Liver (tissue), 8 donors: ENCODE measurements at regions not wholly inside any gene's neighbourhood (a gene's known extent, or its start where the extent isn't known, plus 50 kb on each side); places are given as distances from the start of the nearest gene placed in this dataset.

Source experiments
- DNase-seq: peaks from one replicate; pipeline ENCODE4 v3.0.0-alpha.2; 2017; ENCODE audit warnings: low spot score
- H3K27ac ChIP-seq, 2 donors: one replicate each; pipeline ENCODE4 v1.7.0; 2013; ENCODE audit warnings: inconsistent platforms in 2 of 2, low read length in 2 of 2, control low read depth in 1 of 2, low read depth in 1 of 2, mild to moderate bottlenecking in 1 of 2
- H3K27me3 ChIP-seq, 4 donors: one replicate each; pipeline versions ENCODE4 v1.6.1 to v1.7.0; 2013; ENCODE audit warnings: low read length in 3 of 4, inconsistent platforms in 1 of 4, mild to moderate bottlenecking in 1 of 4, moderate library complexity in 1 of 4; ENCODE audit not compliant: control insufficient read depth in 4 of 4, insufficient read depth in 4 of 4
- H3K36me3 ChIP-seq, 4 donors: one replicate each; pipeline versions ENCODE4 v1.6.1 to v1.7.0; 2013; ENCODE audit warnings: low read length in 3 of 4, mild to moderate bottlenecking in 3 of 4, low read depth in 1 of 4, moderate library complexity in 1 of 4; ENCODE audit not compliant: control insufficient read depth in 4 of 4, insufficient read depth in 3 of 4
- H3K4me1 ChIP-seq, 4 donors: one replicate each; pipeline versions ENCODE4 v1.6.1 to v1.7.0; 2013; ENCODE audit warnings: low read length in 3 of 4, mild to moderate bottlenecking in 3 of 4, moderate library complexity in 1 of 4; ENCODE audit not compliant: control insufficient read depth in 4 of 4, insufficient read depth in 4 of 4
- H3K4me3 ChIP-seq, 3 donors: one replicate each; pipeline versions ENCODE4 v1.6.1 to v1.7.0; 2013; ENCODE audit warnings: low read length in 3 of 3, control low read depth in 1 of 3, low read depth in 1 of 3, mild to moderate bottlenecking in 1 of 3
- H3K9ac ChIP-seq, 2 donors: one replicate each; pipeline ENCODE4 v1.7.0; 2013; ENCODE audit warnings: low read length in 2 of 2, mild to moderate bottlenecking in 2 of 2, moderate library complexity in 2 of 2, control low read depth in 1 of 2, low read depth in 1 of 2
- H3K9me3 ChIP-seq, 4 donors: one replicate each; pipeline versions ENCODE4 v1.6.1 to v1.7.0; 2013; ENCODE audit warnings: low read length in 3 of 4; ENCODE audit not compliant: control insufficient read depth in 4 of 4
- EGR1 ChIP-seq, 2 donors: IDR thresholded peaks; 2 replicates each; pipeline ENCODE4 v1.6.1; 2016 to 2018; ENCODE audit warnings: antibody characterized with exemption in 2 of 2, low read depth in 2 of 2
- FOXA1 ChIP-seq: IDR thresholded peaks from 2 replicates; pipeline ENCODE4 v1.6.1; 2016; ENCODE audit warnings: antibody characterized with exemption
- FOXA2 ChIP-seq: IDR thresholded peaks from 2 replicates; pipeline ENCODE4 v1.6.1; 2016; ENCODE audit warnings: antibody characterized with exemption
- GABPA ChIP-seq, 2 donors: IDR thresholded peaks in 1 of 2; conservative IDR thresholded peaks in 1 of 2; 2 replicates each; pipeline ENCODE4 v1.6.1; 2016; ENCODE audit warnings: antibody characterized with exemption in 2 of 2, mild to moderate bottlenecking in 1 of 2, moderate library complexity in 1 of 2
- HNF4A ChIP-seq, 2 donors: conservative IDR thresholded peaks; 2 replicates each; pipeline ENCODE4 v1.6.1; 2016; ENCODE audit warnings: antibody characterized with exemption in 2 of 2, mild to moderate bottlenecking in 2 of 2
- HNF4G ChIP-seq: IDR thresholded peaks from 2 replicates; pipeline ENCODE4 v1.6.1; 2016; ENCODE audit warnings: antibody characterized with exemption
- JUND ChIP-seq, 2 donors: IDR thresholded peaks; 2 replicates each; pipeline ENCODE4 v1.6.1; 2016; ENCODE audit warnings: antibody characterized with exemption in 2 of 2
- MAX ChIP-seq: IDR thresholded peaks from 2 replicates; pipeline ENCODE4 v1.6.1; 2016; ENCODE audit warnings: antibody characterized with exemption
- NR2F2 ChIP-seq: IDR thresholded peaks from 2 replicates; pipeline ENCODE4 v1.6.1; 2016; ENCODE audit warnings: antibody characterized with exemption
- RAD21 ChIP-seq, 2 donors: IDR thresholded peaks; 2 replicates each; pipeline ENCODE4 v1.6.1; 2016; ENCODE audit warnings: antibody characterized with exemption in 2 of 2, mild to moderate bottlenecking in 2 of 2
- REST ChIP-seq: IDR thresholded peaks from 2 replicates; pipeline ENCODE4 v1.6.1; 2016; ENCODE audit warnings: antibody characterized with exemption, mild to moderate bottlenecking
- RXRA ChIP-seq, 2 donors: IDR thresholded peaks; 2 replicates each; pipeline ENCODE4 v1.6.1; 2017 to 2018; ENCODE audit warnings: antibody characterized with exemption in 2 of 2, mild to moderate bottlenecking in 1 of 2
- SP1 ChIP-seq: IDR thresholded peaks from 2 replicates; pipeline ENCODE4 v1.6.1; 2018; ENCODE audit warnings: antibody characterized with exemption, mild to moderate bottlenecking
- TAF1 ChIP-seq: conservative IDR thresholded peaks from 2 replicates; pipeline ENCODE4 v1.6.1; 2016; ENCODE audit warnings: antibody characterized with exemption, mild to moderate bottlenecking
- YY1 ChIP-seq: IDR thresholded peaks from 2 replicates; pipeline ENCODE4 v1.6.1; 2016; ENCODE audit warnings: antibody characterized with exemption, mild to moderate bottlenecking
- ZBTB33 ChIP-seq: IDR thresholded peaks from 2 replicates; pipeline ENCODE4 v1.6.1; 2016; ENCODE audit warnings: antibody characterized with exemption
- WGBS: extraction: QIAGEN DNeasy Blood & Tissue Kit; methylation state at CpG from one replicate; pipeline ENCODE4 v1.1.7; 2013; 5-methylcytosine and 5-hydroxymethylcytosine counted together
- TF ChIP-seq, protein P1 (sequence below): IDR thresholded peaks from 2 replicates; pipeline ENCODE4 v1.6.1; 2016; ENCODE audit warnings: antibody characterized with exemption
- TF ChIP-seq, protein P2 (sequence below): fragments of 150-350 bp; IDR thresholded peaks from 2 replicates; pipeline ENCODE4 v1.5.1; 2017; ENCODE audit warnings: improper control_type of control experiment, low read depth, low read length; ENCODE audit not compliant: missing input control
- donor health status: healthy.
- donor health status: healthy.
- donor health status: healthy.
- donor health status: healthy.
- donor health status: healthy.

- TF ChIP-seq MAX = no peak
- TF ChIP-seq HNF4G = no peak
- TF ChIP-seq FOXA2 = no peak
- no peak for TF ChIP-seq FOXA1
- no peak for TF ChIP-seq RAD21 (IDR thresholded peaks at IDR 0.05)
Measured at GRCh38 chr13:40042991-40043390, 387.5 kb downstream of the COG6 start (continued).

DNA sequence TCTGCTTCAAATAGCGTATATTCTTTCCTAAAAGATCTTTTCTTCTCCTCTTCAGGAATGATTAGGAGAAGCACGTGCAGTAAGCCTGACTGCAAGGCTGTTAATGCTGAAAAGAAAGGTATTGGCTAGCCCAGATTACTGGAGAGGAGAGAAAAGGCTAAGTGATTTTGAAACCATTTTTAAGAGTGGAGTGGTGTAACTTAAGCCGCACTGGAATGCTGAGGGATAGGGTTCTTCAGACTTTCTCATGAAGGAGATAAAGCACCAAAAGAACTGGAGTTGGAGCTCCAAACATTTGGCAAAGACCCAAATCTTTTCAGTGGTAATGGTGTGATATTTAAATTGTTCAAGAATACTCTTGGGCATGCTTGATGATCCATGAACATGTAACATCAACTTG, 388.3 kb downstream of the COG6 start:
- no peak for DNase-seq
- H3K4me3 ChIP-seq = no peak overlapping the region
- H3K9me3 ChIP-seq = no peaks in the 10 kb centered on the region
- no peak overlapping the region for H3K9ac ChIP-seq
- no peaks in the 10 kb centered on the region for H3K36me3 ChIP-seq
- 83% methylated on average over 3 of the region's 3 CpGs for WGBS
- H3K27me3 ChIP-seq = peaks cover 0 to 2% (median 0%) of the 10 kb centered on the region in 4 donors
- no peak overlapping the region for H3K27ac ChIP-seq
- TF ChIP-seq, protein P1, sequence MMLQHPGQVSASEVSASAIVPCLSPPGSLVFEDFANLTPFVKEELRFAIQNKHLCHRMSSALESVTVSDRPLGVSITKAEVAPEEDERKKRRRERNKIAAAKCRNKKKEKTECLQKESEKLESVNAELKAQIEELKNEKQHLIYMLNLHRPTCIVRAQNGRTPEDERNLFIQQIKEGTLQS = no peak
- TF ChIP-seq GABPA (IDR thresholded peaks at IDR 0.05 in 1 of 2, conservative IDR thresholded peaks at IDR 0.05 in 1 of 2) (no peak), YY1 (no peak), MAX (no peak), JUND (IDR thresholded peaks at IDR 0.05) (no peak), ZBTB33 (no peak), REST (no peak), FOXA1 (no peak), FOXA2 (no peak), HNF4G (no peak), HNF4A (conservative IDR thresholded peaks at IDR 0.05) (no peak), SP1 (no peak), NR2F2 (no peak), TAF1 (no peak), RAD21 (IDR thresholded peaks at IDR 0.05) (no peak), RXRA (IDR thresholded peaks at IDR 0.05) (no peak), EGR1 (IDR thresholded peaks at IDR 0.05; ENCODE audit: low read depth in 2 of 2) (no peak)
- TF ChIP-seq, protein P2, sequence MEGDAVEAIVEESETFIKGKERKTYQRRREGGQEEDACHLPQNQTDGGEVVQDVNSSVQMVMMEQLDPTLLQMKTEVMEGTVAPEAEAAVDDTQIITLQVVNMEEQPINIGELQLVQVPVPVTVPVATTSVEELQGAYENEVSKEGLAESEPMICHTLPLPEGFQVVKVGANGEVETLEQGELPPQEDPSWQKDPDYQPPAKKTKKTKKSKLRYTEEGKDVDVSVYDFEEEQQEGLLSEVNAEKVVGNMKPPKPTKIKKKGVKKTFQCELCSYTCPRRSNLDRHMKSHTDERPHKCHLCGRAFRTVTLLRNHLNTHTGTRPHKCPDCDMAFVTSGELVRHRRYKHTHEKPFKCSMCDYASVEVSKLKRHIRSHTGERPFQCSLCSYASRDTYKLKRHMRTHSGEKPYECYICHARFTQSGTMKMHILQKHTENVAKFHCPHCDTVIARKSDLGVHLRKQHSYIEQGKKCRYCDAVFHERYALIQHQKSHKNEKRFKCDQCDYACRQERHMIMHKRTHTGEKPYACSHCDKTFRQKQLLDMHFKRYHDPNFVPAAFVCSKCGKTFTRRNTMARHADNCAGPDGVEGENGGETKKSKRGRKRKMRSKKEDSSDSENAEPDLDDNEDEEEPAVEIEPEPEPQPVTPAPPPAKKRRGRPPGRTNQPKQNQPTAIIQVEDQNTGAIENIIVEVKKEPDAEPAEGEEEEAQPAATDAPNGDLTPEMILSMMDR = no peak
- H3K4me1 ChIP-seq = no peaks in the 10 kb centered on the region
